Smooth muscle cell (in vitro differentiated cells): ENCODE measurements at regions not wholly inside any gene's neighbourhood (a gene's known extent, or its start where the extent isn't known, plus 50 kb on each side); places are given as distances from the start of the nearest gene placed in this dataset.

ENCODE experiments used
- DNase-seq: peaks from one replicate; lab custom pipeline; 2025; ENCODE audit not compliant: unreplicated experiment; lab: John Stamatoyannopoulos, UW
- H2AFZ ChIP-seq: fragments of 200-600 bp; sonication (generic); 2 replicates; pipeline ENCODE4 v1.6.0; 2016; ENCODE audit warnings: antibody characterized with exemption, low read depth, mild to moderate bottlenecking
- H3F3A ChIP-seq: fragments of 200-600 bp; sonication (generic); 2 replicates; pipeline ENCODE4 v1.6.0; 2017; ENCODE audit warnings: antibody characterized with exemption, low read depth
- H3K27ac ChIP-seq: fragments of 200-600 bp; sonication (generic); 2 replicates; pipeline ENCODE4 v1.5.1; 2016; ENCODE audit warnings: low read depth, mild to moderate bottlenecking
- H3K27me3 ChIP-seq: fragments of 200-600 bp; sonication (generic); 2 replicates; pipeline ENCODE4 v1.6.1; 2016; ENCODE audit warnings: low read depth, mild to moderate bottlenecking
- H3K36me3 ChIP-seq: fragments of 200-600 bp; sonication (generic); 2 replicates; pipeline ENCODE4 v1.5.1; 2016; ENCODE audit warnings: low read depth
- H3K4me1 ChIP-seq: fragments of 200-600 bp; sonication (generic); 2 replicates; pipeline ENCODE4 v1.5.1; 2016; ENCODE audit warnings: low read depth
- H3K4me2 ChIP-seq: fragments of 200-600 bp; sonication (generic); 2 replicates; pipeline ENCODE4 v1.6.0; 2016; ENCODE audit warnings: mild to moderate bottlenecking
- H3K4me3 ChIP-seq: fragments of 200-600 bp; sonication (generic); 2 replicates; pipeline ENCODE4 v1.5.1; 2016; ENCODE audit warnings: mild to moderate bottlenecking
- H3K79me2 ChIP-seq: fragments of 200-600 bp; sonication (generic); 2 replicates; pipeline ENCODE4 v1.6.0; 2016; ENCODE audit warnings: low read depth, mild to moderate bottlenecking
- H3K9ac ChIP-seq: fragments of 200-600 bp; sonication (generic); 2 replicates; pipeline ENCODE4 v1.6.0; 2016; ENCODE audit warnings: low read depth
- H3K9me3 ChIP-seq: fragments of 200-600 bp; sonication (generic); replicated peaks from 2 replicates; pipeline ENCODE4 v1.5.1; 2016; ENCODE audit warnings: low read depth
- H4K20me1 ChIP-seq: fragments of 200-600 bp; sonication (generic); 2 replicates; pipeline ENCODE4 v1.6.0; 2016; ENCODE audit warnings: low read depth
- CTCF ChIP-seq: fragments of 200-600 bp; sonication (generic); IDR thresholded peaks from 2 replicates; pipeline ENCODE4 v1.5.1; 2017; ENCODE audit warnings: borderline replicate concordance, mild to moderate bottlenecking, antibody characterized with exemption; ENCODE audit not compliant: insufficient read depth, poor library complexity, severe bottlenecking
- WGBS: methylation state at CpG from one replicate; pipeline ENCODE4 v1.1.7; 2016; ENCODE audit warnings: low lambda C conversion rate; 5-methylcytosine and 5-hydroxymethylcytosine counted together

GRCh38 chr1:117696561-117696960 is 90.7 kb downstream of the TENT5C start:
- H3K79me2 ChIP-seq = no peaks in the 10 kb centered on the region
- peak overlapping the region; percentile 61 for H3K4me2 ChIP-seq
- no peaks in the 10 kb centered on the region for H3K27me3 ChIP-seq
- 36% methylated on average over 1 of the region's 1 CpG for WGBS
- H3K36me3 ChIP-seq = no peaks in the 10 kb centered on the region
- H3K4me1 ChIP-seq = peaks cover 8% of the 10 kb centered on the region
- no peak for DNase-seq
- H3K4me3 ChIP-seq = no peak overlapping the region
- peak overlapping the region; percentile 98 for H3K27ac ChIP-seq
- no peak overlapping the region for H2AFZ ChIP-seq
- peak overlapping the region; percentile 90 for H3K9ac ChIP-seq
- H3K9me3 ChIP-seq = no peaks in the 10 kb centered on the region
- H3F3A ChIP-seq = peaks cover 41% of the 10 kb centered on the region
- no peaks in the 10 kb centered on the region for H4K20me1 ChIP-seq
- TF ChIP-seq CTCF = no peak

GRCh38 chr1:117697220-117697781 is 91.5 kb downstream of the TENT5C start:
- no peaks in the 10 kb centered on the region for H3K27me3 ChIP-seq
- DNase-seq = no peak
- no peak overlapping the region for H2AFZ ChIP-seq
- H3K4me1 ChIP-seq = peaks cover 8% of the 10 kb centered on the region
- TF ChIP-seq CTCF = no peak
- no peaks in the 10 kb centered on the region for H3K36me3 ChIP-seq
- H3K9ac ChIP-seq = peak overlapping the region; percentile 90
- H3K9me3 ChIP-seq = no peaks in the 10 kb centered on the region
- H3K4me3 ChIP-seq = no peak overlapping the region
- peak overlapping the region; percentile 61 for H3K4me2 ChIP-seq
- H3F3A ChIP-seq = peaks cover 41% of the 10 kb centered on the region
- H3K79me2 ChIP-seq = no peaks in the 10 kb centered on the region
- H3K27ac ChIP-seq = peak overlapping the region; percentile 98
- H4K20me1 ChIP-seq = no peaks in the 10 kb centered on the region

- peak overlapping the region; percentile 90 for H3K9ac ChIP-seq
- H3K4me3 ChIP-seq = no peak overlapping the region
- H4K20me1 ChIP-seq = no peaks in the 10 kb centered on the region
- peak overlapping the region; percentile 61 for H3K4me2 ChIP-seq
- peak overlapping the region; percentile 24 for H2AFZ ChIP-seq
- 50% methylated on average over 5 of the region's 5 CpGs for WGBS
- TF ChIP-seq CTCF = no peak
- H3K36me3 ChIP-seq = no peaks in the 10 kb centered on the region
- DNase-seq = no peak
- no peaks in the 10 kb centered on the region for H3K9me3 ChIP-seq
- H3K79me2 ChIP-seq = no peaks in the 10 kb centered on the region
- H3K4me1 ChIP-seq = peaks cover 8% of the 10 kb centered on the region
- peaks cover 41% of the 10 kb centered on the region for H3F3A ChIP-seq
- H3K27ac ChIP-seq = peak overlapping the region; percentile 98
- no peaks in the 10 kb centered on the region for H3K27me3 ChIP-seq
Observed at GRCh38 chr1:117698398-117699160, 92.7 kb downstream of the TENT5C start.

GRCh38 chr1:117699953-117700352 is 94.1 kb downstream of the TENT5C start:
- H3K79me2 ChIP-seq = no peaks in the 10 kb centered on the region
- peak overlapping the region; percentile 98 for H3K27ac ChIP-seq
- H3K4me2 ChIP-seq = no peak overlapping the region
- no peak for DNase-seq
- no peaks in the 10 kb centered on the region for H3K9me3 ChIP-seq
- TF ChIP-seq CTCF = no peak
- no peak overlapping the region for H3K9ac ChIP-seq
- H3K36me3 ChIP-seq = no peaks in the 10 kb centered on the region
- no peaks in the 10 kb centered on the region for H4K20me1 ChIP-seq
- H3K4me1 ChIP-seq = peaks cover 8% of the 10 kb centered on the region
- H3F3A ChIP-seq = peaks cover 29% of the 10 kb centered on the region
- no peak overlapping the region for H2AFZ ChIP-seq
- no peak overlapping the region for H3K4me3 ChIP-seq
- no peaks in the 10 kb centered on the region for H3K27me3 ChIP-seq
